ENCODE measurements at regions not wholly inside any gene's neighbourhood (a gene's known extent, or its start where the extent isn't known, plus 50 kb on each side); places are given as distances from the start of the nearest gene placed in this dataset.

DNA sequence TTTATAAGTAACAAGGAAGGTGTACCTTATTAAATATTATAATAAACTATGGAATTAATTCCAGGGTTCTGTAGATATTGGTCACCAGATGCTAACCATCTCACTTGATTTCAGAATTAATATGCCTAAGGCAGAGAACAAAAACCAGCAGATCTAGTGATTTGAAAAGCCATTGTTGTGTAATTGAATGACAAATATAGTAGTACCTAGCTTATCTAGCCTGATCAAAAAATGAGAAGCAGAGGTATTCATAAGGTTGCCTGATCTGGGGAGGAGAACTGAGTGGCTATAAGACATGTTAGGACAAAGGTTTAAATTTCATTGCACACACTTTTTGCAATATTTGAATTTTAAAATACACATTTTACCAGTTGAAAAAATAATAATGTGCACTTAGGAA is 132.0 kb upstream of the UBE2E3 start:
- in situ Hi-C loops (cut with MboI; ENCODE audit: low sequenced_read_pairs): no loop called here
- TF ChIP-seq BHLHE40 (IDR thresholded peaks at IDR 0.05; ENCODE audit: low read depth, low read length) (no peak), MAZ (IDR thresholded peaks at IDR 0.05; ENCODE audit: borderline replicate concordance, low read depth, low read length) (no peak), CHD1 (IDR thresholded peaks at IDR 0.05; ENCODE audit: low read depth, low read length) (no peak), RAD21 (IDR thresholded peaks at IDR 0.05; ENCODE audit: low read length) (no peak), MAFK (IDR thresholded peaks at IDR 0.05; ENCODE audit: low read depth, low read length) (no peak), RCOR1 (IDR thresholded peaks at IDR 0.05; ENCODE audit: insufficient replicate concordance, low read length) (no peak), CEBPB (IDR thresholded peaks at IDR 0.05; ENCODE audit: low read depth, low read length) (no peak)
- TF ChIP-seq, protein P1, sequence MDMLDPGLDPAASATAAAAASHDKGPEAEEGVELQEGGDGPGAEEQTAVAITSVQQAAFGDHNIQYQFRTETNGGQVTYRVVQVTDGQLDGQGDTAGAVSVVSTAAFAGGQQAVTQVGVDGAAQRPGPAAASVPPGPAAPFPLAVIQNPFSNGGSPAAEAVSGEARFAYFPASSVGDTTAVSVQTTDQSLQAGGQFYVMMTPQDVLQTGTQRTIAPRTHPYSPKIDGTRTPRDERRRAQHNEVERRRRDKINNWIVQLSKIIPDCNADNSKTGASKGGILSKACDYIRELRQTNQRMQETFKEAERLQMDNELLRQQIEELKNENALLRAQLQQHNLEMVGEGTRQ (IDR thresholded peaks at IDR 0.05; ENCODE audit: low read depth, low read length): no peak
- TF ChIP-seq, protein P2, sequence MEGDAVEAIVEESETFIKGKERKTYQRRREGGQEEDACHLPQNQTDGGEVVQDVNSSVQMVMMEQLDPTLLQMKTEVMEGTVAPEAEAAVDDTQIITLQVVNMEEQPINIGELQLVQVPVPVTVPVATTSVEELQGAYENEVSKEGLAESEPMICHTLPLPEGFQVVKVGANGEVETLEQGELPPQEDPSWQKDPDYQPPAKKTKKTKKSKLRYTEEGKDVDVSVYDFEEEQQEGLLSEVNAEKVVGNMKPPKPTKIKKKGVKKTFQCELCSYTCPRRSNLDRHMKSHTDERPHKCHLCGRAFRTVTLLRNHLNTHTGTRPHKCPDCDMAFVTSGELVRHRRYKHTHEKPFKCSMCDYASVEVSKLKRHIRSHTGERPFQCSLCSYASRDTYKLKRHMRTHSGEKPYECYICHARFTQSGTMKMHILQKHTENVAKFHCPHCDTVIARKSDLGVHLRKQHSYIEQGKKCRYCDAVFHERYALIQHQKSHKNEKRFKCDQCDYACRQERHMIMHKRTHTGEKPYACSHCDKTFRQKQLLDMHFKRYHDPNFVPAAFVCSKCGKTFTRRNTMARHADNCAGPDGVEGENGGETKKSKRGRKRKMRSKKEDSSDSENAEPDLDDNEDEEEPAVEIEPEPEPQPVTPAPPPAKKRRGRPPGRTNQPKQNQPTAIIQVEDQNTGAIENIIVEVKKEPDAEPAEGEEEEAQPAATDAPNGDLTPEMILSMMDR (conservative IDR thresholded peaks at IDR 0.05; ENCODE audit: low read depth, low read length): no peak
- TF ChIP-seq, protein P3, sequence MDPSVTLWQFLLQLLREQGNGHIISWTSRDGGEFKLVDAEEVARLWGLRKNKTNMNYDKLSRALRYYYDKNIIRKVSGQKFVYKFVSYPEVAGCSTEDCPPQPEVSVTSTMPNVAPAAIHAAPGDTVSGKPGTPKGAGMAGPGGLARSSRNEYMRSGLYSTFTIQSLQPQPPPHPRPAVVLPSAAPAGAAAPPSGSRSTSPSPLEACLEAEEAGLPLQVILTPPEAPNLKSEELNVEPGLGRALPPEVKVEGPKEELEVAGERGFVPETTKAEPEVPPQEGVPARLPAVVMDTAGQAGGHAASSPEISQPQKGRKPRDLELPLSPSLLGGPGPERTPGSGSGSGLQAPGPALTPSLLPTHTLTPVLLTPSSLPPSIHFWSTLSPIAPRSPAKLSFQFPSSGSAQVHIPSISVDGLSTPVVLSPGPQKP (IDR thresholded peaks at IDR 0.05; ENCODE audit: borderline replicate concordance, low read depth, low read length): no peak
- no peak overlapping the region for H3K18ac ChIP-seq (ENCODE audit: low read depth, low read length)

More for the DNA sequence above, 132.0 kb upstream of the UBE2E3 start:
- Histone ChIP-seq H3K27ac (ENCODE audit: insufficient read depth, low read length) (no peak overlapping the region), H3K4ac (ENCODE audit: low read depth, low read length) (no peak overlapping the region), H3K9me3 (ENCODE audit: control insufficient read depth, insufficient read depth, low read length) (no peaks in the 10 kb centered on the region), H3K23ac (ENCODE audit: low read depth, low read length) (no peak overlapping the region), H3K56ac (ENCODE audit: extremely low read depth, insufficient read depth, low read length) (no peak overlapping the region), H4K8ac (ENCODE audit: low read depth in 2 of 2, low read length in 2 of 2) (no peak overlapping the region), H3K9me1 (ENCODE audit: insufficient read depth, low read length) (no peaks in the 10 kb centered on the region), H3K9ac (ENCODE audit: low read depth, low read length) (no peak overlapping the region), H4K20me1 (ENCODE audit: insufficient read depth, low read length) (no peaks in the 10 kb centered on the region), H4K5ac (ENCODE audit: low read depth, low read length) (no peak overlapping the region), H3K27me3 (ENCODE audit: control insufficient read depth, insufficient read depth, low read length) (no peaks in the 10 kb centered on the region), H2BK120ac (ENCODE audit: low read depth, low read length) (no peak overlapping the region), H3K36me3 (ENCODE audit: control insufficient read depth, insufficient read depth, low read length) (no peaks in the 10 kb centered on the region), H2AFZ (replicated peaks; ENCODE audit: low read length, poor library complexity) (no peak overlapping the region), H3K79me1 (ENCODE audit: low read depth in 1 of 2, low read length in 2 of 2) (no peaks in the 10 kb centered on the region), H3K4me1 (ENCODE audit: control insufficient read depth, insufficient read depth, low read length) (no peaks in the 10 kb centered on the region), H2BK20ac (ENCODE audit: low read depth, low read length) (no peak overlapping the region), H3K14ac (replicated peaks; ENCODE audit: low read depth, low read length) (no peak overlapping the region), H2AK9ac (replicated peaks; ENCODE audit: low read depth, low read length, poor library complexity) (no peak overlapping the region), H4K91ac (ENCODE audit: insufficient read depth, low read depth, low read length) (no peak overlapping the region), H3K4me3 (ENCODE audit: insufficient read depth, low read depth, low read length) (no peak overlapping the region), H2BK15ac (ENCODE audit: low read depth, low read length) (no peak overlapping the region), H3K4me2 (ENCODE audit: low read depth, low read length) (no peak overlapping the region), H2BK5ac (ENCODE audit: low read depth, low read length, poor library complexity, severe bottlenecking) (no peak overlapping the region), H2AK5ac (ENCODE audit: low read depth, low read length) (no peak overlapping the region)
- intact Hi-C loops (cut with micrococcal nuclease): no loop called here
- dilution Hi-C loops (cut with HindIII; ENCODE audit: low sequenced_read_pairs, unreplicated experiment): no loop called here
- no peak for ATAC-seq (ENCODE audit: low read depth)
- POLR2A ChIA-PET (ENCODE audit: unreplicated experiment): no interaction called here
- BruUV-seq (replicated peaks): no TSS peak
- CTCF ChIA-PET: interaction anchor here (0.9 kb wide), 2 partner anchors 23 to 132 kb away, joined by 3 read pairs; partner anchors contain the start of gene UBE2E3
- DNase-seq: no peak
